HG03066 (cell line): ENCODE measurements at regions not wholly inside any gene's neighbourhood (a gene's known extent, or its start where the extent isn't known, plus 50 kb on each side); places are given as distances from the start of the nearest gene placed in this dataset.

Experiments
- ATAC-seq: cut with Tn5 transposase; IDR thresholded peaks from one replicate; pipeline ENCODE4 v1.9.1; 2021; ENCODE audit warnings: low read depth; ENCODE audit not compliant: unreplicated experiment

GRCh38 chr18:39938676-39939608 is 2016.1 kb upstream of the PIK3C3 start:
- ATAC-seq: no peak

GRCh38 chr18:39935598-39935997 is 2019.4 kb upstream of the PIK3C3 start:
- no peak for ATAC-seq

DNA sequence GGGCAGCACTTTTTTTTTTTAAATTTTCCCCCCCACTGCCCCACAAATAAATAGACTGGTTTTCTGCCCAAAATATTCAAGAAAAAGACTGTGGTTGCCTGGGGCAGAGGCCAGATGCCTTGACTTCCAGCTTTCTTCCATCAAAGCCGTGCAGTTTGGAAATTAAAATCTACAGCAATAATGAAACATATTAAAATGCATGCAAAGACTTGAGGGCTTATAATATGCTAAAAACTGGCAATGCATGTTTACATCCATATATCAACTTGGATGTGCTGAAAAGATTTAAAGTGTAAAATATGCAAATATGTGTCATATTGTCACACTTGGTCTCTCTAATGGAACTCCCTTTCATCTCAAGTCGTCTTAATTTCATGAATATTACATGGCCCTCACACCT is 2036.2 kb upstream of the PIK3C3 start:
- no peak for ATAC-seq

- ATAC-seq: no peak
Measured at GRCh38 chr18:39913672-39914366, 2041.2 kb upstream of the PIK3C3 start.

DNA sequence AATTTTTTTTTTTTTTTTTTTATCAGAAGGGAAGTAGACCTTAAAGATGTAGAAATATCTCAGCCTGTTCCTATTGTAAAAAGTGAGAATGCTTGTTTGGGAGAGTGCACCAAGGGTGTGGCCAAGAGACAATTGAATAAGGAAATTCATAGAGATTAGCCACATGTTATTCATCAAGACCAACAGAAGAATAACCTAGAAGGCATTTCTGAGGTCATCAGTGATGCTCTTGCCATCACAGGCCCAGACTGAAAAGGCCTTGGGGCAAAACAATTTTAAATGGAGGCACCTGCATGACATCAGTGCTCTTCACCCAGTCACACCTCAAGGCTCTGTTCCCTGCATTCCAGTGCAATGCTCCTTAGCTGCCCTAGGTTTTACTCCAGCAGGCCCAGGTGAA is 2043.3 kb upstream of the PIK3C3 start:
- no peak for ATAC-seq

GRCh38 chr18:39909706-39910105 is 2045.3 kb upstream of the PIK3C3 start:
- ATAC-seq: no peak

GRCh38 chr18:39886136-39886535 is 2068.9 kb upstream of the PIK3C3 start:
- ATAC-seq: no peak

DNA sequence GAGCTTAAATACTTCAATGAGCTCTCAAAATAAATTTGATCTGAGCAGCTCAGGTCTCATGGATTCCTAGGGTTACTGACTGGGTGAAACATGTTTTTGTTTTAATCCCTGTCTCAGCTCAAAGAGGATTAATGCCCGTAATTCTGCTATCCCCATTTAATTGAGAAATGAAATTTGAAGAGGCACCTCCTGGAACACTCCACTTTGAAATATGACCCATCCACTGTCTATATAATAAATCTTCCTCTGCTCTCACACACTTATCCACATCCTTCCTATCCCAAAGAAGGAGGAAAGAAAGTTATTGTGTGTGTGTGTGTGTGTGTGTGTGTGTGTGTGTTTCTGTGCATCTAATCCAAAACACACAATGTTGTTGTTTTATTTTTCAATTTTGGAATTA is 2082.4 kb upstream of the PIK3C3 start:
- no peak for ATAC-seq

DNA sequence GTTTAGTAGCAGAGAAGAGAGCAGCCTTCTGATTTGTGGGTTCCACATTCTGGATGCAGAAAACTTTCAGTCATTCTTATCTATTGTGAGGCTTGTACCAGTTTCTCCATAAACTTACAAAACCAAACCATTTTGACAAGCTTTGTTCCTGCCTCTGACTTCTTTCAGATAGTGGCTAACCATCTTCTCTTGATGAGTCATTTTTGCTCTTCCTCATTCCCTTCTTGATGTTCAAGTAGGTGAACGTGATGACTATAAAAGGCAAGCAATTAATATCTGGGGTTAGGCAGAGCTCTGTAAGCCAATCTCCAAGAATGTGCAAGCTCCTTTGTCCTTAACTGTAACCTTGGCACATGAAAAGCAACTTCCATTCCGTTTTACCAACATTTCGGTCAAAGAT is 2083.1 kb upstream of the PIK3C3 start:
- no peak for ATAC-seq

DNA sequence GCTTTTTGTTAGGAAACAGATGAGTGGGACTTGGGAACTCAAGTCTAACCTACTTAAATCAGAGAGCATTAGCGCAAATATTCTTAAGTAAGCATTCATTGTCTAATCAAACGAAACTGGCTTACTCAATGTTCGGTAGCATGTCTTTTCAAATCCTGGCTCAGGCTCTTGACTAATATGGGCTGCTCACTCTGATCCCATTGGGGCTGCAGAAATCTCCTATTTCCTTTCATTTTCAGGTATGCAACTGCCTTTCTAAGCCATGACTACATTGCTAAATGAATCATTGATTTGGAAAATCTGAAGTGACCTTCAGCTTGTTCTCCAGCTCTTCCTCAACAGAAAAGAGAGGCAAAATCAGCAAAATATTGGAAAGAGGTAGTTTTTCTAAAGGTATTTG is 2084.4 kb upstream of the PIK3C3 start:
- no peak for ATAC-seq

- no peak for ATAC-seq
Measured at GRCh38 chr18:39863916-39864315, 2091.1 kb upstream of the PIK3C3 start.

GRCh38 chr18:39862341-39862740 is 2092.7 kb upstream of the PIK3C3 start:
- ATAC-seq: no peak

GRCh38 chr18:39854291-39854690 is 2100.7 kb upstream of the PIK3C3 start:
- ATAC-seq: no peak

- ATAC-seq: no peak
Measured at GRCh38 chr18:39846265-39846664, 2108.8 kb upstream of the PIK3C3 start.

- no peak for ATAC-seq
Measured at GRCh38 chr18:39845631-39846030, 2109.4 kb upstream of the PIK3C3 start.

DNA sequence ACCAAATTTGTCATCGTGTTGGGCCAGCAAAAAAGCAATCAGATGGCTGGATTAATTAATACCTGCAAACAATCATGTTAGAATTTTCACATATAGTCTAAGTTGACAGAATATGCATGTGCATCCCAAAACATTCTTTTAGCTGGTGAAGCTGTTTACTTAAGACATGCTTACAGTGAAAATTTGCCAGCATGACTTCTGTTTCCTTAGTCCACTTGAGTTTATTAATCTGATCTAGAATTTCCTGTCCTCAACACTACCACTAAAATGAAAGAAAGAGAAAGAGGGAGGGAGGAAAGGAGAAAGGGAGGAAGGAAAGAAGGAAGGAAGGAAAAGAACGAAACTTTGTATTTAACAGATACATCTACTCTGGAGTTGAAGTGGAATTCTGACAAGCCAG is 2109.9 kb upstream of the PIK3C3 start:
- ATAC-seq: no peak

GRCh38 chr18:39843546-39843945 is 2111.5 kb upstream of the PIK3C3 start:
- ATAC-seq: no peak

DNA sequence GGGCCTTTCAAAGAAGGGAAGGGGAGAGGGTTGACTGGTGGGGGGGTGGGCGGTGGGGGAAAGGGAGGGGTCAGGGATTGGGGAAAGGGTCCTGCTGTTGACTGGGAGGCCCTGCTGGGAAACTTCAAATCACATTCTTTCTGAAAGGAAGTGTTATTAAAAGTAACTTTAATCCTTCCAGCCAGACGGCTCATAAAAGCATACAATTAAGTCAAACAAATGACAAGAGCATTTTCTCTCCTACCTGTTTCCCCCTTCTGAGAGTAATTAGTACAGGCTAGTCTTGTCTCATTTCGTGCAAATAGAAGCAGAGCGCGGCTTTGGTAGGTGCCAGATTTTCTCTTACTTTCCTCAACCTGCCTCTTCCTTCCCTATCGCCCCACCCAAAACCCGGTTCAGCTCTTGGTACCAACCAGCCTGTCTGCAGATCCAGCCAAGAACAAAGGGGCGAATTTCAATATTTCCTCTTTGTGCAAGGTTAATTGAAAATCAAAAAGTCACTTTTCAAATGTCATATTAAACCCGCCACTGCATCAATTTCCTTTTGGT is 2112.6 kb upstream of the PIK3C3 start:
- ATAC-seq: no peak

- no peak for ATAC-seq
Measured at GRCh38 chr18:39841482-39842365, 2113.3 kb upstream of the PIK3C3 start.

GRCh38 chr18:39840856-39841481 is 2114.1 kb upstream of the PIK3C3 start:
- ATAC-seq: no peak
